BJ (cell line): ENCODE measurements at regions not wholly inside any gene's neighbourhood (a gene's known extent, or its start where the extent isn't known, plus 50 kb on each side); places are given as distances from the start of the nearest gene placed in this dataset.

Experiments used
- CTCF ChIA-PET: fragments of 350-600 bp; formaldehyde crosslinking; extraction: SDS; loops from one replicate; lab custom pipeline; 2021; ENCODE audit warnings: antibody characterized with exemption, inconsistent platforms; lab: Yijun Ruan, JAX
- POLR2A ChIA-PET: fragments of 300-600 bp; sonication (Branson Sonifier 250); formaldehyde crosslinking; extraction: SDS; loops from one replicate; lab custom pipeline; 2021; ENCODE audit warnings: antibody characterized with exemption; lab: Charles Lee
- DNase-seq: peaks from one replicate; pipeline ENCODE4 v3.0.0-alpha.2; 2011; ENCODE audit warnings: low read depth
- H3K27me3 ChIP-seq: 2 replicates; pipeline ENCODE4 v1.6.0; 2011; ENCODE audit warnings: low read length; ENCODE audit not compliant: control insufficient read depth, insufficient read depth
- H3K36me3 ChIP-seq: 2 replicates; pipeline ENCODE4 v1.5.1; 2011; ENCODE audit warnings: low read length; ENCODE audit not compliant: control insufficient read depth, insufficient read depth
- H3K4me3 ChIP-seq: 2 replicates; pipeline ENCODE4 v1.5.1; 2011; ENCODE audit warnings: low read depth, mild to moderate bottlenecking, control low read depth, low read length
- TF ChIP-seq, protein P1 (sequence below): IDR thresholded peaks from 2 replicates; pipeline ENCODE4 v1.5.1; 2011; ENCODE audit warnings: low read depth, mild to moderate bottlenecking, control low read depth, inconsistent platforms, low read length, moderate library complexity; ENCODE audit not compliant: insufficient read depth

- no peaks in the 10 kb centered on the region for H3K27me3 ChIP-seq
- ChIA-PET POLR2A (no interaction called here), CTCF (no interaction called here)
- H3K36me3 ChIP-seq, result no peaks in the 10 kb centered on the region
- no peak overlapping the region for H3K4me3 ChIP-seq
- TF ChIP-seq, protein P1, sequence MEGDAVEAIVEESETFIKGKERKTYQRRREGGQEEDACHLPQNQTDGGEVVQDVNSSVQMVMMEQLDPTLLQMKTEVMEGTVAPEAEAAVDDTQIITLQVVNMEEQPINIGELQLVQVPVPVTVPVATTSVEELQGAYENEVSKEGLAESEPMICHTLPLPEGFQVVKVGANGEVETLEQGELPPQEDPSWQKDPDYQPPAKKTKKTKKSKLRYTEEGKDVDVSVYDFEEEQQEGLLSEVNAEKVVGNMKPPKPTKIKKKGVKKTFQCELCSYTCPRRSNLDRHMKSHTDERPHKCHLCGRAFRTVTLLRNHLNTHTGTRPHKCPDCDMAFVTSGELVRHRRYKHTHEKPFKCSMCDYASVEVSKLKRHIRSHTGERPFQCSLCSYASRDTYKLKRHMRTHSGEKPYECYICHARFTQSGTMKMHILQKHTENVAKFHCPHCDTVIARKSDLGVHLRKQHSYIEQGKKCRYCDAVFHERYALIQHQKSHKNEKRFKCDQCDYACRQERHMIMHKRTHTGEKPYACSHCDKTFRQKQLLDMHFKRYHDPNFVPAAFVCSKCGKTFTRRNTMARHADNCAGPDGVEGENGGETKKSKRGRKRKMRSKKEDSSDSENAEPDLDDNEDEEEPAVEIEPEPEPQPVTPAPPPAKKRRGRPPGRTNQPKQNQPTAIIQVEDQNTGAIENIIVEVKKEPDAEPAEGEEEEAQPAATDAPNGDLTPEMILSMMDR, result no peak
- DNase-seq, result no peak
These were observed 205.4 kb upstream of the ITM2A start for GRCh38 chrX:79572566-79572965.

DNA sequence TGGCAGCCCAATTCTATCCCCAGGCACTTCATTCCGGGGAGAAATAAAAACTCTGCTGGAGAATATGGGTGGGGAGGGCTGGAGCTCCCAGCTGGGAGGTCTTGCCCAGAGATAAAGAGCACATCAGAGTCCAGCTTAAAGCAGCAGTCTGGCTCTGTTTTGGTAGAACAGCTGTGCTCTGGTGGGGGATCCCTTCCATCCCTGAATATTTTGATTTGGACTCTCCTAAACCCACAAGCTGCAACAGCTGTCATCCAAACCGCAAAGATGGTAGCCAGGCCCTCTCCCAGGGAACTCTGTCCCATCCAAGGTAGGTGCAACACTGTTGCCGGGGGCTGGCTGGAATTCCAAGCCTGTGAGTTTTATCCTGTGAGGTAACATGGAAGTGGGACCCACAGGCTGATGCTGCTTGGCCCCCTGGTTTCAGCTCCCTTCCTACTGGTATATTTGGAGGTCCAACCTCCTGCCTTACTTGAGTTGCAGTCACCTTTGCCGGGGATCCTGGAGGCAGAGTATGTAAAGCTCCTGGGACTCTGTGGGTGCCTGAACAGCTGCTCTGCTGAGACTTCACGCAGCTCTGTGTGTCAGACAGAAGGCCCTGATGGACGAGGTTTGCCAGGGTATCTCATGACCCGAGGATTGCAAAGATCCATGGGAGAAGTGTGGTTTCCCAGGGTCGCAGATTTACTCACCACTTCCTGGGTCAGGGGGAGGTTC is 203.5 kb upstream of the ITM2A start:
- Histone ChIP-seq H3K4me3 (no peak overlapping the region), H3K27me3 (no peaks in the 10 kb centered on the region), H3K36me3 (no peaks in the 10 kb centered on the region)
- ChIA-PET POLR2A (no interaction called here), CTCF (no interaction called here)
- DNase-seq, result no peak
- TF ChIP-seq, protein P1, result no peak

DNA sequence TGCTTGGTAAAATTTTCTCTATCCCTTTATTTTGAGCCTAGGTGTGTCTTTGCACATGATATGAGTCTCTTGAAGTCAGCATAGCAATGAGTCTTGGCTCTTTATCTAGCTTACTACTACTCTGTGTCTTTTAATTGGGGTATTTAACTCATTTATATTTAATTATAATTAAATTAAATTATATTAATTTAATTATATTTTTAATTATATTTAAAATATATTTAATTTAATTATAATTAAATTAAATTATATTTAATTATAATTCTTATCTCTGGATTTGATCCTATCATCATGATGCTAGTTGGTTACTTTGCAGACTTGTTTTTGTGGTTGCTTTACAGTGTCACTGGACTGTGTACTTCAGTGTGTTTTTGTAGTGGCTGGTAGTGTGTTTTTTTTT is 201.2 kb upstream of the ITM2A start:
- TF ChIP-seq, protein P1, result no peak
- no peak overlapping the region for H3K4me3 ChIP-seq
- H3K36me3 ChIP-seq, result no peaks in the 10 kb centered on the region
- DNase-seq, result no peak
- ChIA-PET CTCF (no interaction called here), POLR2A (no interaction called here)
- no peaks in the 10 kb centered on the region for H3K27me3 ChIP-seq

DNA sequence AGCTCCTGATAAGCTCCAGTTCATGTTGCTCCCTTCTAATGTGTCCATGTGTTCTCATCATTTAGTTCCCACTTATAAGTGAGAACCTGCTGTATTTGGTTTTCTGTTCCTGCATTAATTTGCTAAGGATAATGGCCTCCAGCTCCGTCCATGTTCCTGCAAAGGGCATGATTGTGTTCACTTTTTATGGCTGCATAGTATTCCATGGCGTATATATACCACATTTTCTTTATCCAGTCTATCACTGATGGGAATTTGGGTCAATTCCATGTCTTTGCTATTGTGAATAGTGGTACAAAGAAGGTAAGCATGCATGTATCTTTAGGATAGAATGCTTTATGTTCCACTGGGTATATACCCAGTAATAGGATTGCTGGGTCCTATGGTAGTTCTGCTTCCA is 197.2 kb upstream of the ITM2A start:
- CTCF ChIA-PET, result no interaction called here
- TF ChIP-seq, protein P1, result no peak
- POLR2A ChIA-PET, result no interaction called here
- no peak for DNase-seq
- H3K4me3 ChIP-seq, result no peak overlapping the region
- H3K27me3 ChIP-seq, result no peaks in the 10 kb centered on the region
- no peaks in the 10 kb centered on the region for H3K36me3 ChIP-seq

DNA sequence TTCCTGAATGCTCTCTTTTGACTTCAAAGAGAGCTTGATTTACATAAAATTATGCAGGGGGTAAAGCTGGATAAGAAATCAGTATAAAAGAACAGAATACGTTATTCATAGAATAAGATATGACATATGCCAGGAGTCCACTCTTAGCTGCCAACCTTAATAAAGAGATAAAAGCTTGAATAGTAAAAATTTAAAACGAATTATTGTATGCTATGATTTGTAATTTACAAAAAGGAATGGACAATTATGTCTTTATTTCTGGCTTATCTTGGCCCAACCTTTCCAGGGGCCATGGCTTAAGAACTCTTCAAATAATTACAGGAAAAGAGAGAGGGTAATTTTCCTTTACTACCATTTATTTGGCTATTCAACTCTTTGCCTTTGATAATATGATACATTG is 192.2 kb upstream of the ITM2A start:
- no peak for DNase-seq
- Histone ChIP-seq H3K36me3 (no peaks in the 10 kb centered on the region), H3K27me3 (no peaks in the 10 kb centered on the region), H3K4me3 (no peak overlapping the region)
- POLR2A ChIA-PET, result no interaction called here
- CTCF ChIA-PET, result no interaction called here
- TF ChIP-seq, protein P1, result no peak
